ENCODE measurements at regions not wholly inside any gene's neighbourhood (a gene's known extent, or its start where the extent isn't known, plus 50 kb on each side); places are given as distances from the start of the nearest gene placed in this dataset.

GRCh38 chr9:131805803-131806202, 65.9 kb upstream of the RAPGEF1 start:
- no peak for TF ChIP-seq CTCF (IDR thresholded peaks at IDR 0.05; ENCODE audit: insufficient read depth, low read depth, low read length)
- TF ChIP-seq EZH2 (IDR thresholded peaks at IDR 0.05; ENCODE audit: insufficient read depth, low read length): no peak
- H3K27me3 Mint-ChIP-seq (ENCODE audit: low read depth, unreplicated experiment): peaks cover 38% of the 10 kb centered on the region
- Histone ChIP-seq H3K9me3 (ENCODE audit: insufficient read depth, low read depth, low read length) (peaks cover 3% of the 10 kb centered on the region), H4K20me1 (ENCODE audit: insufficient read depth, low read length) (no peaks in the 10 kb centered on the region), H3K4me3 (ENCODE audit: insufficient read depth, low read depth, low read length) (no peak overlapping the region), H3K79me2 (ENCODE audit: insufficient read depth, low read length) (no peaks in the 10 kb centered on the region), H3K27me3 (ENCODE audit: insufficient read depth, low read length) (peaks cover 40% of the 10 kb centered on the region), H3K4me2 (ENCODE audit: low read length) (no peak overlapping the region), H3K36me3 (ENCODE audit: insufficient read depth, low read length) (no peaks in the 10 kb centered on the region), H2AFZ (ENCODE audit: low read depth, low read length) (no peak overlapping the region), H3K27ac (ENCODE audit: low read depth, low read length) (no peak overlapping the region), H3K4me1 (ENCODE audit: insufficient read depth, low read length) (peaks cover 6% of the 10 kb centered on the region), H3K9ac (ENCODE audit: low read length) (no peak overlapping the region)
- peaks cover 3% of the 10 kb centered on the region for H3K4me1 Mint-ChIP-seq (ENCODE audit: low read depth, unreplicated experiment)
- FAIRE-seq (no peak), DNase-seq (ENCODE audit: low read depth) (no peak)
- H3K4me3 Mint-ChIP-seq (ENCODE audit: unreplicated experiment): no peak overlapping the region
- H3K9me3 Mint-ChIP-seq (ENCODE audit: unreplicated experiment): peaks cover 1% of the 10 kb centered on the region
- no peaks in the 10 kb centered on the region for H3K36me3 Mint-ChIP-seq (ENCODE audit: low read depth, unreplicated experiment)
- no peak overlapping the region for H3K27ac Mint-ChIP-seq (ENCODE audit: unreplicated experiment)

- Histone ChIP-seq H3K4me2 (ENCODE audit: low read length) (no peak overlapping the region), H3K4me1 (ENCODE audit: insufficient read depth, low read length) (no peaks in the 10 kb centered on the region), H2AFZ (ENCODE audit: low read depth, low read length) (no peak overlapping the region), H3K4me3 (ENCODE audit: insufficient read depth, low read depth, low read length) (no peak overlapping the region), H3K9ac (ENCODE audit: low read length) (no peak overlapping the region), H3K9me3 (ENCODE audit: insufficient read depth, low read depth, low read length) (peaks cover 3% of the 10 kb centered on the region), H3K27me3 (ENCODE audit: insufficient read depth, low read length) (peaks cover 46% of the 10 kb centered on the region), H3K36me3 (ENCODE audit: insufficient read depth, low read length) (no peaks in the 10 kb centered on the region), H3K79me2 (ENCODE audit: insufficient read depth, low read length) (no peaks in the 10 kb centered on the region), H4K20me1 (ENCODE audit: insufficient read depth, low read length) (no peaks in the 10 kb centered on the region), H3K27ac (ENCODE audit: low read depth, low read length) (no peak overlapping the region)
- TF ChIP-seq EZH2 (IDR thresholded peaks at IDR 0.05; ENCODE audit: insufficient read depth, low read length) (no peak), CTCF (IDR thresholded peaks at IDR 0.05; ENCODE audit: insufficient read depth, low read depth, low read length) (no peak)
- DNase-seq (ENCODE audit: low read depth) (no peak), FAIRE-seq (no peak)
- H3K4me3 Mint-ChIP-seq (ENCODE audit: unreplicated experiment): no peak overlapping the region
- H3K27ac Mint-ChIP-seq (ENCODE audit: unreplicated experiment): no peak overlapping the region
- H3K27me3 Mint-ChIP-seq (ENCODE audit: low read depth, unreplicated experiment): peaks cover 45% of the 10 kb centered on the region
- no peaks in the 10 kb centered on the region for H3K36me3 Mint-ChIP-seq (ENCODE audit: low read depth, unreplicated experiment)
- H3K4me1 Mint-ChIP-seq (ENCODE audit: low read depth, unreplicated experiment): peaks cover 3% of the 10 kb centered on the region
- peaks cover 1% of the 10 kb centered on the region for H3K9me3 Mint-ChIP-seq (ENCODE audit: unreplicated experiment)
These were observed 65.0 kb upstream of the RAPGEF1 start for GRCh38 chr9:131804826-131805225.

GRCh38 chr9:131803758-131804411, 64.0 kb upstream of the RAPGEF1 start:
- no peak overlapping the region for H3K27ac Mint-ChIP-seq (ENCODE audit: unreplicated experiment)
- FAIRE-seq: no peak
- peaks cover 1% of the 10 kb centered on the region for H3K9me3 Mint-ChIP-seq (ENCODE audit: unreplicated experiment)
- Histone ChIP-seq H3K36me3 (ENCODE audit: insufficient read depth, low read length) (no peaks in the 10 kb centered on the region), H3K27ac (ENCODE audit: low read depth, low read length) (no peak overlapping the region), H4K20me1 (ENCODE audit: insufficient read depth, low read length) (no peaks in the 10 kb centered on the region), H3K4me1 (ENCODE audit: insufficient read depth, low read length) (no peaks in the 10 kb centered on the region), H3K4me2 (ENCODE audit: low read length) (no peak overlapping the region), H3K4me3 (ENCODE audit: insufficient read depth, low read depth, low read length) (no peak overlapping the region), H2AFZ (ENCODE audit: low read depth, low read length) (no peak overlapping the region), H3K79me2 (ENCODE audit: insufficient read depth, low read length) (no peaks in the 10 kb centered on the region), H3K27me3 (ENCODE audit: insufficient read depth, low read length) (peaks cover 49% of the 10 kb centered on the region), H3K9me3 (ENCODE audit: insufficient read depth, low read depth, low read length) (peaks cover 3% of the 10 kb centered on the region), H3K9ac (ENCODE audit: low read length) (no peak overlapping the region)
- no peak overlapping the region for H3K4me3 Mint-ChIP-seq (ENCODE audit: unreplicated experiment)
- H3K27me3 Mint-ChIP-seq (ENCODE audit: low read depth, unreplicated experiment): peaks cover 53% of the 10 kb centered on the region
- TF ChIP-seq EZH2 (IDR thresholded peaks at IDR 0.05; ENCODE audit: insufficient read depth, low read length) (no peak), CTCF (IDR thresholded peaks at IDR 0.05; ENCODE audit: insufficient read depth, low read depth, low read length) (no peak)
- DNase-seq (ENCODE audit: low read depth): no peak
- H3K36me3 Mint-ChIP-seq (ENCODE audit: low read depth, unreplicated experiment): no peaks in the 10 kb centered on the region
- H3K4me1 Mint-ChIP-seq (ENCODE audit: low read depth, unreplicated experiment): peaks cover 3% of the 10 kb centered on the region

Data from astrocyte (in vitro differentiated cells and primary cell).